Mucosa of stomach (tissue), 1 donor: ENCODE measurements at regions not wholly inside any gene's neighbourhood (a gene's known extent, or its start where the extent isn't known, plus 50 kb on each side); places are given as distances from the start of the nearest gene placed in this dataset.

Source experiments
- H3K27me3 ChIP-seq: one replicate; pipeline ENCODE4 v1.7.0; 2013; ENCODE audit warnings: mild to moderate bottlenecking, low read length; ENCODE audit not compliant: control insufficient read depth, insufficient read depth
- H3K36me3 ChIP-seq: one replicate; pipeline ENCODE4 v1.7.0; 2013; ENCODE audit warnings: low read length; ENCODE audit not compliant: control insufficient read depth, insufficient read depth
- H3K4me1 ChIP-seq: one replicate; pipeline ENCODE4 v1.7.0; 2013; ENCODE audit warnings: mild to moderate bottlenecking, low read length; ENCODE audit not compliant: control insufficient read depth, insufficient read depth
- H3K4me3 ChIP-seq: one replicate; pipeline ENCODE4 v1.7.0; 2013; ENCODE audit warnings: low read length
- H3K9ac ChIP-seq: one replicate; pipeline ENCODE4 v1.7.0; 2013; ENCODE audit warnings: mild to moderate bottlenecking, low read length, moderate library complexity
- H3K9me3 ChIP-seq: one replicate; pipeline ENCODE4 v1.7.0; 2013; ENCODE audit warnings: mild to moderate bottlenecking, low read length, moderate library complexity; ENCODE audit not compliant: control insufficient read depth
- donor health status: Pancreatic carcinoma.

- no peaks in the 10 kb centered on the region for H3K36me3 ChIP-seq
- H3K9ac ChIP-seq: no peak overlapping the region
- no peaks in the 10 kb centered on the region for H3K9me3 ChIP-seq
- peaks cover 15% of the 10 kb centered on the region for H3K4me1 ChIP-seq
- H3K4me3 ChIP-seq: no peak overlapping the region
- no peaks in the 10 kb centered on the region for H3K27me3 ChIP-seq
Observed at GRCh38 chr22:49545606-49546005, 282.1 kb downstream of the BRD1 start.

GRCh38 chr22:49544286-49544685, 283.4 kb downstream of the BRD1 start:
- peaks cover 15% of the 10 kb centered on the region for H3K4me1 ChIP-seq
- H3K4me3 ChIP-seq: no peak overlapping the region
- no peaks in the 10 kb centered on the region for H3K9me3 ChIP-seq
- no peaks in the 10 kb centered on the region for H3K27me3 ChIP-seq
- no peaks in the 10 kb centered on the region for H3K36me3 ChIP-seq
- no peak overlapping the region for H3K9ac ChIP-seq

GRCh38 chr22:49543876-49544275, 283.8 kb downstream of the BRD1 start:
- H3K9me3 ChIP-seq: no peaks in the 10 kb centered on the region
- H3K9ac ChIP-seq: no peak overlapping the region
- peaks cover 10% of the 10 kb centered on the region for H3K4me1 ChIP-seq
- no peaks in the 10 kb centered on the region for H3K36me3 ChIP-seq
- no peaks in the 10 kb centered on the region for H3K27me3 ChIP-seq
- H3K4me3 ChIP-seq: no peak overlapping the region

- Histone ChIP-seq H3K4me3 (no peak overlapping the region), H3K4me1 (no peaks in the 10 kb centered on the region), H3K27me3 (no peaks in the 10 kb centered on the region), H3K36me3 (no peaks in the 10 kb centered on the region), H3K9ac (no peak overlapping the region), H3K9me3 (no peaks in the 10 kb centered on the region)
Observed at GRCh38 chr22:49541693-49542230, 285.9 kb downstream of the BRD1 start.

GRCh38 chr22:49540913-49541692, 286.6 kb downstream of the BRD1 start:
- Histone ChIP-seq H3K9me3 (no peaks in the 10 kb centered on the region), H3K36me3 (no peaks in the 10 kb centered on the region), H3K4me1 (no peaks in the 10 kb centered on the region), H3K4me3 (no peak overlapping the region), H3K27me3 (no peaks in the 10 kb centered on the region), H3K9ac (no peak overlapping the region)

GRCh38 chr22:49540084-49540912, 287.4 kb downstream of the BRD1 start:
- H3K9ac ChIP-seq: no peak overlapping the region

GRCh38 chr22:49538006-49538405, 289.7 kb downstream of the BRD1 start:
- no peaks in the 10 kb centered on the region for H3K9me3 ChIP-seq
- no peak overlapping the region for H3K4me3 ChIP-seq
- H3K9ac ChIP-seq: no peak overlapping the region
- no peaks in the 10 kb centered on the region for H3K4me1 ChIP-seq
- H3K27me3 ChIP-seq: no peaks in the 10 kb centered on the region
- no peaks in the 10 kb centered on the region for H3K36me3 ChIP-seq

More at GRCh38 chr22:49540084-49540912, 287.4 kb downstream of the BRD1 start:
- Histone ChIP-seq H3K27me3 (no peaks in the 10 kb centered on the region), H3K9me3 (no peaks in the 10 kb centered on the region), H3K36me3 (no peaks in the 10 kb centered on the region), H3K4me1 (no peaks in the 10 kb centered on the region), H3K4me3 (no peak overlapping the region)

GRCh38 chr22:49536571-49537131, 291.0 kb downstream of the BRD1 start:
- H3K4me1 ChIP-seq: no peaks in the 10 kb centered on the region
- H3K9ac ChIP-seq: no peak overlapping the region
- no peaks in the 10 kb centered on the region for H3K27me3 ChIP-seq
- no peak overlapping the region for H3K4me3 ChIP-seq
- H3K9me3 ChIP-seq: no peaks in the 10 kb centered on the region
- H3K36me3 ChIP-seq: no peaks in the 10 kb centered on the region

- Histone ChIP-seq H3K4me1 (no peaks in the 10 kb centered on the region), H3K9ac (no peak overlapping the region), H3K9me3 (no peaks in the 10 kb centered on the region), H3K4me3 (no peak overlapping the region), H3K27me3 (no peaks in the 10 kb centered on the region), H3K36me3 (no peaks in the 10 kb centered on the region)
Observed at GRCh38 chr22:49535527-49536125, 292.0 kb downstream of the BRD1 start.

- no peaks in the 10 kb centered on the region for H3K9me3 ChIP-seq
- H3K36me3 ChIP-seq: no peaks in the 10 kb centered on the region
- no peak overlapping the region for H3K4me3 ChIP-seq
- H3K9ac ChIP-seq: no peak overlapping the region
- H3K27me3 ChIP-seq: no peaks in the 10 kb centered on the region
- H3K4me1 ChIP-seq: no peaks in the 10 kb centered on the region
Observed at GRCh38 chr22:49535126-49535525, 292.5 kb downstream of the BRD1 start.

GRCh38 chr22:49534386-49534785, 293.3 kb downstream of the BRD1 start:
- Histone ChIP-seq H3K4me3 (no peak overlapping the region), H3K4me1 (no peaks in the 10 kb centered on the region), H3K27me3 (no peaks in the 10 kb centered on the region), H3K9ac (no peak overlapping the region), H3K9me3 (no peaks in the 10 kb centered on the region), H3K36me3 (no peaks in the 10 kb centered on the region)
